H9 (cell line): ENCODE measurements at regions not wholly inside any gene's neighbourhood (a gene's known extent, or its start where the extent isn't known, plus 50 kb on each side); places are given as distances from the start of the nearest gene placed in this dataset.

ENCODE experiments used
- DNase-seq: peaks from one replicate; pipeline ENCODE4 v3.0.0-alpha.2; 2017
- H2AFZ ChIP-seq: one replicate; pipeline ENCODE4 v1.6.1; 2013; ENCODE audit warnings: mild to moderate bottlenecking, low read length, control low read depth, moderate library complexity
- H2AK5ac ChIP-seq: 2 replicates; pipeline ENCODE4 v1.6.1; 2013; ENCODE audit warnings: low read length, control low read depth, mixed read lengths; ENCODE audit not compliant: insufficient read length
- H2BK120ac ChIP-seq: one replicate; pipeline ENCODE4 v1.6.1; 2013; ENCODE audit warnings: low read depth, mild to moderate bottlenecking, low read length, control low read depth, inconsistent platforms; ENCODE audit not compliant: poor library complexity, severe bottlenecking
- H2BK12ac ChIP-seq: 2 replicates; pipeline ENCODE4 v1.6.1; 2013; ENCODE audit warnings: low read length, control low read depth, mixed read lengths, low read depth; ENCODE audit not compliant: insufficient read length
- H2BK15ac ChIP-seq: 2 replicates; pipeline ENCODE4 v1.6.1; 2013; ENCODE audit warnings: low read depth, low read length, control low read depth
- H2BK20ac ChIP-seq: one replicate; pipeline ENCODE4 v1.6.1; 2013; ENCODE audit warnings: low read depth, mild to moderate bottlenecking, low read length, control low read depth, inconsistent platforms; ENCODE audit not compliant: poor library complexity, severe bottlenecking
- H2BK5ac ChIP-seq: 2 replicates; pipeline ENCODE4 v1.6.1; 2013; ENCODE audit warnings: low read length, control low read depth, mixed read lengths; ENCODE audit not compliant: insufficient read length
- H3K14ac ChIP-seq: 2 replicates; pipeline ENCODE4 v1.6.1; 2013; ENCODE audit warnings: low read length, control low read depth; ENCODE audit not compliant: insufficient read depth
- H3K18ac ChIP-seq: 2 replicates; pipeline ENCODE4 v1.6.1; 2013; ENCODE audit warnings: low read depth, mild to moderate bottlenecking, mixed read lengths, low read length, control low read depth; ENCODE audit not compliant: insufficient read length
- H3K23ac ChIP-seq: 2 replicates; pipeline ENCODE4 v1.6.1; 2013; ENCODE audit warnings: low read length, control low read depth, mixed read lengths, low read depth; ENCODE audit not compliant: insufficient read length
- H3K23me2 ChIP-seq: 2 replicates; pipeline ENCODE4 v1.6.1; 2013; ENCODE audit warnings: low read depth, mild to moderate bottlenecking, mixed read lengths, low read length, control low read depth; ENCODE audit not compliant: insufficient read length, poor library complexity, severe bottlenecking
- H3K27ac ChIP-seq: 2 replicates; pipeline ENCODE4 v1.5.1; 2013; ENCODE audit warnings: low read length, control low read depth, mixed read lengths, low read depth; ENCODE audit not compliant: insufficient read length
- H3K27me3 ChIP-seq: 2 replicates; pipeline ENCODE4 v1.6.1; 2013; ENCODE audit warnings: low read length, control low read depth, inconsistent platforms; ENCODE audit not compliant: insufficient read depth
- H3K4ac ChIP-seq: 2 replicates; pipeline ENCODE4 v1.6.1; 2013; ENCODE audit warnings: low read depth, mild to moderate bottlenecking, control low read depth, inconsistent platforms, low read length, moderate library complexity
- H3K4me1 ChIP-seq: 2 replicates; pipeline ENCODE4 v1.6.1; 2013; ENCODE audit warnings: low read length, control low read depth, inconsistent platforms; ENCODE audit not compliant: insufficient read depth
- H3K4me2 ChIP-seq: 2 replicates; pipeline ENCODE4 v1.6.1; 2013; ENCODE audit warnings: low read length, control low read depth, mixed read lengths; ENCODE audit not compliant: insufficient read length, insufficient read depth
- H3K56ac ChIP-seq: 2 replicates; pipeline ENCODE4 v1.6.1; 2013; ENCODE audit warnings: low read depth, mild to moderate bottlenecking, mixed read lengths, low read length, control low read depth; ENCODE audit not compliant: insufficient read length
- H3K79me1 ChIP-seq: 2 replicates; pipeline ENCODE4 v1.6.1; 2013; ENCODE audit warnings: low read depth, mild to moderate bottlenecking, moderate library complexity, low read length, control low read depth, inconsistent platforms; ENCODE audit not compliant: insufficient read depth, poor library complexity, severe bottlenecking
- H3K79me2 ChIP-seq: 2 replicates; pipeline ENCODE4 v1.6.1; 2013; ENCODE audit warnings: low read length, control low read depth, inconsistent platforms; ENCODE audit not compliant: insufficient read depth
- H3K9ac ChIP-seq: 2 replicates; pipeline ENCODE4 v1.6.1; 2013; ENCODE audit warnings: low read length, control low read depth, mixed read lengths; ENCODE audit not compliant: insufficient read length; ENCODE audit errors: extremely low read depth
- H3K9me3 ChIP-seq: one replicate; pipeline ENCODE4 v1.6.1; 2013; ENCODE audit warnings: low read depth, low read length, inconsistent platforms; ENCODE audit not compliant: control insufficient read depth
- H3T11ph ChIP-seq: one replicate; pipeline ENCODE4 v1.6.1; 2013; ENCODE audit warnings: mild to moderate bottlenecking, low read length, control low read depth, inconsistent platforms
- H4K20me1 ChIP-seq: one replicate; pipeline ENCODE4 v1.6.1; 2013; ENCODE audit not compliant: control insufficient read depth, insufficient read length, insufficient read depth
- H4K5ac ChIP-seq: 2 replicates; pipeline ENCODE4 v1.6.1; 2013; ENCODE audit warnings: low read depth, mild to moderate bottlenecking, mixed read lengths, low read length, control low read depth; ENCODE audit not compliant: insufficient read length
- H4K8ac ChIP-seq: replicated peaks from 2 replicates; pipeline ENCODE4 v1.6.1; 2013; ENCODE audit warnings: low read length, control low read depth, mixed read lengths, low read depth; ENCODE audit not compliant: insufficient read length
- H4K91ac ChIP-seq: 2 replicates; pipeline ENCODE4 v1.6.1; 2013; ENCODE audit warnings: low read depth, mild to moderate bottlenecking, moderate library complexity, mixed read lengths, low read length, control low read depth; ENCODE audit not compliant: insufficient read length
- H3K27ac Mint-ChIP-seq, 3 experiments: 2 replicates in 2 of 3; 3 replicates in 1 of 3; pipeline ENCODE4 v1.8.0; 2020 to 2021; ENCODE audit warnings: mixed read lengths in 3 of 3, mild to moderate bottlenecking in 1 of 3, moderate library complexity in 1 of 3
- H3K27me3 Mint-ChIP-seq: 2 replicates; pipeline ENCODE4 v1.8.0; 2021; ENCODE audit warnings: low read depth, mild to moderate bottlenecking, moderate library complexity, mixed read lengths
- H3K36me3 Mint-ChIP-seq, 3 experiments: 2 replicates in 2 of 3; 3 replicates in 1 of 3; pipeline ENCODE4 v1.8.0; 2020 to 2021; ENCODE audit warnings: low read depth in 3 of 3, mixed read lengths in 3 of 3; ENCODE audit not compliant: insufficient read depth in 1 of 3
- H3K4me1 Mint-ChIP-seq, 2 experiments: 2 replicates each; pipeline ENCODE4 v1.8.0; 2020; ENCODE audit warnings: mixed read lengths in 2 of 2
- H3K4me3 Mint-ChIP-seq, 2 experiments: 2 replicates in 1 of 2; 3 replicates in 1 of 2; pipeline ENCODE4 v1.8.0; 2020 to 2021; ENCODE audit warnings: mild to moderate bottlenecking in 2 of 2, mixed read lengths in 2 of 2, moderate library complexity in 1 of 2
- H3K9me3 Mint-ChIP-seq, 2 experiments: 2 replicates in 1 of 2; 3 replicates in 1 of 2; pipeline ENCODE4 v1.8.0; 2020; ENCODE audit warnings: mild to moderate bottlenecking in 2 of 2, mixed read lengths in 2 of 2, moderate library complexity in 1 of 2
- WGBS: extraction: QIAGEN DNeasy Blood & Tissue Kit; methylation state at CpG from one replicate; pipeline ENCODE4 v1.1.7; 2013; ENCODE audit warnings: missing lambda C conversion rate, low lambda C conversion rate, mixed read lengths; ENCODE audit not compliant: insufficient read length; ENCODE audit errors: extremely low coverage; 5-methylcytosine and 5-hydroxymethylcytosine counted together
- TF ChIP-seq, protein P1 (sequence below): fragments of 200-600 bp; sonication (generic); conservative IDR thresholded peaks from 3 replicates; pipeline ENCODE4 v1.8.0; 2021; ENCODE audit warnings: antibody characterized with exemption, mild to moderate bottlenecking

DNA sequence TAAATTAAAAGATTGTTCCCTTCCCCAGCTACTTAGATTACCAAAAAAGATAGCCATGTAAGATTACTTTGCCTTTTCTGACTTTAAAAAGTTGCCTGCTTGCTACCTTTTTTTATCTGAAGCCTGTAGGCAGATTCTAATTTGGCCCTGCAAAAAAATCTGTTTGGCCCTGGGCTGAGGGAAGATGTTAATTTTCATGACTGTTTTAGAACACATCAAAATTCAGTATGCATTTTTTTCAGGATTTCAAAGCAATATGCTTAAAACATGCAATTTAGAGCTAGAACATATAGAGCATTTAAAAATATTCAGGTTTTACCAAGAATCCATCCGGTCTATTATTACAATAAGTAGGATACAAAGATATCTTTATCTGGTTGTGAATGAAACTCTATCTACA lies 563.6 kb downstream of the NR2F1-AS1 start:
- Histone ChIP-seq H2BK20ac (no peak overlapping the region), H2BK120ac (no peak overlapping the region), H3K79me1 (no peaks in the 10 kb centered on the region), H3K27me3 (no peaks in the 10 kb centered on the region), H3K4me1 (no peaks in the 10 kb centered on the region), H3K56ac (no peak overlapping the region), H3K79me2 (no peaks in the 10 kb centered on the region), H3K23me2 (no peaks in the 10 kb centered on the region), H3K4me2 (no peak overlapping the region), H4K91ac (no peak overlapping the region), H3T11ph (no peak overlapping the region), H2AFZ (no peak overlapping the region), H3K9ac (no peak overlapping the region), H4K8ac (no peak overlapping the region), H2BK12ac (no peak overlapping the region), H3K9me3 (no peaks in the 10 kb centered on the region), H2BK15ac (no peak overlapping the region), H2AK5ac (no peak overlapping the region), H3K27ac (no peak overlapping the region), H3K18ac (no peak overlapping the region), H3K23ac (no peak overlapping the region), H4K20me1 (no peaks in the 10 kb centered on the region), H3K4ac (no peak overlapping the region), H3K14ac (no peak overlapping the region), H4K5ac (no peak overlapping the region), H2BK5ac (no peak overlapping the region)
- no CpG with 5 or more reads among the region's 1 CpG for WGBS
- Mint-ChIP-seq H3K4me1 (peaks cover 22 to 25% of the 10 kb centered on the region in 2 experiments), H3K9me3 (no peaks in the 10 kb centered on the region; a peak in 1 of 5 replicates), H3K4me3 (no peak overlapping the region), H3K27me3 (no peaks in the 10 kb centered on the region), H3K27ac (no peak overlapping the region), H3K36me3 (no peaks in the 10 kb centered on the region)
- TF ChIP-seq, protein P1, sequence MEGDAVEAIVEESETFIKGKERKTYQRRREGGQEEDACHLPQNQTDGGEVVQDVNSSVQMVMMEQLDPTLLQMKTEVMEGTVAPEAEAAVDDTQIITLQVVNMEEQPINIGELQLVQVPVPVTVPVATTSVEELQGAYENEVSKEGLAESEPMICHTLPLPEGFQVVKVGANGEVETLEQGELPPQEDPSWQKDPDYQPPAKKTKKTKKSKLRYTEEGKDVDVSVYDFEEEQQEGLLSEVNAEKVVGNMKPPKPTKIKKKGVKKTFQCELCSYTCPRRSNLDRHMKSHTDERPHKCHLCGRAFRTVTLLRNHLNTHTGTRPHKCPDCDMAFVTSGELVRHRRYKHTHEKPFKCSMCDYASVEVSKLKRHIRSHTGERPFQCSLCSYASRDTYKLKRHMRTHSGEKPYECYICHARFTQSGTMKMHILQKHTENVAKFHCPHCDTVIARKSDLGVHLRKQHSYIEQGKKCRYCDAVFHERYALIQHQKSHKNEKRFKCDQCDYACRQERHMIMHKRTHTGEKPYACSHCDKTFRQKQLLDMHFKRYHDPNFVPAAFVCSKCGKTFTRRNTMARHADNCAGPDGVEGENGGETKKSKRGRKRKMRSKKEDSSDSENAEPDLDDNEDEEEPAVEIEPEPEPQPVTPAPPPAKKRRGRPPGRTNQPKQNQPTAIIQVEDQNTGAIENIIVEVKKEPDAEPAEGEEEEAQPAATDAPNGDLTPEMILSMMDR = no peak
- no peak for DNase-seq
